ENCODE measurements at regions not wholly inside any gene's neighbourhood (a gene's known extent, or its start where the extent isn't known, plus 50 kb on each side); places are given as distances from the start of the nearest gene placed in this dataset.

DNA sequence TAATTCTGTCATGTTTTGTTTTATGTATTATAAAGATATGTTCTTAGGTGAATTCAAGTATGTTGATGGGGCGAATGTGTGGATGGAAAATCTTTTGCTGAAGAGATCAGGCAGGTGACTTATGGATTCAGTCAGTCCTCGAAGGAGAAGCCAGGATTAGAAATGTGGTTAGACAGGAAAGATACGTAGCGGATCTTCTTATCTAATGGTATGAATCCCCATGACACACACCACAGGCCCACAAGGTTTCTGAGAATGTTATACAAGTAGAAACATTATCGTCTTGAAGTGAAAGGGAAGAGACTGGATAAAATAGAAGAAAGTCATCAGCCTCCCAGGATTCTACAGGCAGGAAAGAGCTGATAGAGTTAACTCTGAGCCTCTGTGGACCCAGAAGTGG, 69.0 kb upstream of the RFXAP start:
- TF ChIP-seq, protein P1, sequence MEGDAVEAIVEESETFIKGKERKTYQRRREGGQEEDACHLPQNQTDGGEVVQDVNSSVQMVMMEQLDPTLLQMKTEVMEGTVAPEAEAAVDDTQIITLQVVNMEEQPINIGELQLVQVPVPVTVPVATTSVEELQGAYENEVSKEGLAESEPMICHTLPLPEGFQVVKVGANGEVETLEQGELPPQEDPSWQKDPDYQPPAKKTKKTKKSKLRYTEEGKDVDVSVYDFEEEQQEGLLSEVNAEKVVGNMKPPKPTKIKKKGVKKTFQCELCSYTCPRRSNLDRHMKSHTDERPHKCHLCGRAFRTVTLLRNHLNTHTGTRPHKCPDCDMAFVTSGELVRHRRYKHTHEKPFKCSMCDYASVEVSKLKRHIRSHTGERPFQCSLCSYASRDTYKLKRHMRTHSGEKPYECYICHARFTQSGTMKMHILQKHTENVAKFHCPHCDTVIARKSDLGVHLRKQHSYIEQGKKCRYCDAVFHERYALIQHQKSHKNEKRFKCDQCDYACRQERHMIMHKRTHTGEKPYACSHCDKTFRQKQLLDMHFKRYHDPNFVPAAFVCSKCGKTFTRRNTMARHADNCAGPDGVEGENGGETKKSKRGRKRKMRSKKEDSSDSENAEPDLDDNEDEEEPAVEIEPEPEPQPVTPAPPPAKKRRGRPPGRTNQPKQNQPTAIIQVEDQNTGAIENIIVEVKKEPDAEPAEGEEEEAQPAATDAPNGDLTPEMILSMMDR (IDR thresholded peaks at IDR 0.05; ENCODE audit: insufficient read depth, low read depth, low read length): no peak
- TF ChIP-seq EZH2 (IDR thresholded peaks at IDR 0.05; ENCODE audit: insufficient read depth, low read length): no peak

Measured in astrocyte (in vitro differentiated cells and primary cell).